NCI-H774 (cell line): ENCODE measurements at regions not wholly inside any gene's neighbourhood (a gene's known extent, or its start where the extent isn't known, plus 50 kb on each side); places are given as distances from the start of the nearest gene placed in this dataset.

Experiments
- DNase-seq: peaks from one replicate; lab custom pipeline; 2025; lab: John Stamatoyannopoulos, UW

- no peak for DNase-seq
These were observed 232.7 kb downstream of the BCL11A start for GRCh38 chr2:60320724-60321123.

DNA sequence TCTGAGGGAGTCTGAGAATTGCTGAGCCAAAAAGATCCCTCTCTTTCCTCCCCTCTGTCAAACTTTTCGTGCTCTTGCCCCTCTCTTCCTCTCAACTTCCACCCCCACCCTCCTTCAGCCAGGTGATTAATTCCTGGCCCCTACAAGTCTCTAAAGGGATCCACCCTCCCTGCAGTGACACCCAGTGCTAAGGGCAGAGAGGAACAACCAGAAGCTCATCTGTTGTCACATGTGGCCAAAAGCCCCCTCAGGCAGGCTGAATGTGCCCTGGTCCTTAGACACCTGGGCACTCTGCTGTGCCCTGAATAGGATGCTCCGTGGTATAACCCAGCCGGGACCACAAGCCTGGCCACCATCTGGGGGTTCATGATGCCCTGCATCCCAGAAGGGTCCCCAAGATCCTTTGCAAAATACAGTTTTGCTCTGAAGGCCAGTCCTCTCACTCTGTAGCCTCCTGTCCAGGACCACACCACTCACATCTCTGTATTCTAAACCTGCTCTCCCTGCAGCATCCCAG lies 234.4 kb downstream of the BCL11A start:
- DNase-seq = no peak

DNA sequence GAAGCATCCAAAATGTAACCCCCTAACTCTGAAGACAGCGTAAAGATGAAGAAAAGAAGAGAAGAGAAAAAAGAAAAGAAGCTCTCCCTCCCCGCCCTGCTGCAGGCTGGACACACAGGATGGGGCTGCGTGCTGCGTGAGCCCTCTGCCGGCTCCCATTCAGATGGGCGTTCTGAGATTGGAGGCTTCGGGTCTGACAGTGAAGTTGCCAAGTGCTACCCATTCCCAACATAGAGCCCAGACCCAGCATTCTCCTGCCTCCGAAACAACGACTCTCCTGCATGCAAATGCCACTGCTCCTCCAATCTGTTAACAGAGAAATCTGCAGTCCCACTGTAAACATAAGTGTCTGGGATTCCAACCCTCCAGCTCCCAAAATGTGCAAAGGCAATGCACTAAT lies 234.9 kb downstream of the BCL11A start:
- DNase-seq = no peak

- no peak for DNase-seq
These were observed 235.6 kb downstream of the BCL11A start for GRCh38 chr2:60317844-60318243.

GRCh38 chr2:60317034-60317386 lies 236.4 kb downstream of the BCL11A start:
- DNase-seq = no peak

DNA sequence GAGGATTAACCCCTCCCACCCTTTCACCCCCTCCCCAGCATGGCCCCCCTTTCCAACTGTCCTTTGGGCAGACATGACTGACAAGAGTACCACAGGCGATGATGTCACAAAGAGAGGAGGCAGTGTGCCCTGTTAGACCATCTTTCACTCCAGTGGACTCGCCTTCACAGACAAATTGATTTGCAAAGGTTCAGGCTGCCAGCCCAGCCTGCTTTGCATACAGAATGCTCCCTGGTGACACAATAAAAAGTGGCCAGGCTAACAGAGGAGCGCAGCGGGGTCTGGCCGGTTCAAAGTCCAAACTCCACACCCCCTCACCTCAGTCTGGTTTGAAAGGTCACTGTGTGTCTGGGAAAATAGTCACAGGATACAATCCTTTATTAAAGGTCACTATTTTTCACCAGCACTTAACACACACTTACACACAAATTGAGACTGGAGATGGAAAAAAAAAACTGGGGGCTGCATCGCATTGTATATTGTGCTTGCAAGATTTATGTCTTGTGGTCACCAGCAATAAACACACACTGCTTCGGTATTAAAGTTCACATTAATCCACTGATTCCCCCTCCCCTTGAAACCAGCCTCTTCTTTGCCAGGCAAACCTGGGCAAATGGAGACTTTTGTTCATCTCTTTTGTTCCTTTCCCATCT lies 236.9 kb downstream of the BCL11A start:
- DNase-seq = no peak

DNA sequence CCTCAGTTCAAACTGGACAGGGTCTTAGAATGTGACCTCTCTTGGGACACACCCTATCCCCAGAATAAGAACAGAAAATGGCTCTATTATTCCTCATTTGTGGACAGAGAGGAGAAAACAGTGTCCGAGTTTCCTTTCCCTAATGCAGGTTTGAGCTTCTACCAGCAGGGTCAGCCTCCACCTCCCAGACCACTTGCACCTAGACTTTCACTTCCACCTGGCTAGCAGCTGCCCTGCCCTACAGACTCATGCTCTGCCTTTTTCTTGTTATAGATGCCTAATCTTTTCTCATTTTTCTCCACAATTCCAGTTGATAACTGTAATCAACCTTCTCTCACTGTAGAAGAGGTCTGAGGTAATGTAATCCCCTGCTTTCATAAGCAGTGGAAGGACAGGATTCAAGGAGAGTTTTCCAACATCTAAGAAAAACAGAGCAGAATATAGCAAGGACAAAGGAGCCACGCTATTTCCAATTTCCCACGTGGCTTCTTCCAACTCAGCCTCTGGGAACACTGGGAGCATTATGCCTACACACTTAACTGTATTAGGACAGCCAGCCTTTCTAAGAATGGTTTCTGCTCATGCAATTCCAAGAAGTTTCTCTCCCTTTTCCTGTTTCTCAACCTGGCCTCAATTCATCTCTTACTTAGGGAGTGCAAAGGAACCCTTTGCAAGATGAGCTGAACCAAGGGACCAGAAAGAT lies 239.8 kb downstream of the BCL11A start:
- DNase-seq = no peak

GRCh38 chr2:60312618-60313017 lies 240.8 kb downstream of the BCL11A start:
- no peak for DNase-seq

DNA sequence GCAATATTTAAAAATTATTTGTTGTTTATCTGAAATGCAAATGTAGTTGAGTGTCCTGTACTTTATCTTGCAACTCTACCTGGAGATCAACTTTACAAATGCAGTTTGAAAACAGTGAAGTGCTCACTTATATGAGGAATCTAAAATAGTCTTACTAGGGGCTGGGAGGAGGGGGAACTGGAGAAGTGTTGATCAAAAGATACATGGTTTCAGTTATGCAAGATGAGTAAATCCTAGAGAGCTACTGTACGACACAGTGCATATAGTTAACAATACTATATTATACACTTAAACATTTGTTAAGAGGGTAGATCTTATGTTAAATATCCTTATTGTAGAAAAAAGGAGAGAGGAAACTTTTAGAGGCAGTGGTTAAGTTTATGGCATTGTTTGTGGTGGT lies 241.9 kb downstream of the BCL11A start:
- DNase-seq = no peak

DNA sequence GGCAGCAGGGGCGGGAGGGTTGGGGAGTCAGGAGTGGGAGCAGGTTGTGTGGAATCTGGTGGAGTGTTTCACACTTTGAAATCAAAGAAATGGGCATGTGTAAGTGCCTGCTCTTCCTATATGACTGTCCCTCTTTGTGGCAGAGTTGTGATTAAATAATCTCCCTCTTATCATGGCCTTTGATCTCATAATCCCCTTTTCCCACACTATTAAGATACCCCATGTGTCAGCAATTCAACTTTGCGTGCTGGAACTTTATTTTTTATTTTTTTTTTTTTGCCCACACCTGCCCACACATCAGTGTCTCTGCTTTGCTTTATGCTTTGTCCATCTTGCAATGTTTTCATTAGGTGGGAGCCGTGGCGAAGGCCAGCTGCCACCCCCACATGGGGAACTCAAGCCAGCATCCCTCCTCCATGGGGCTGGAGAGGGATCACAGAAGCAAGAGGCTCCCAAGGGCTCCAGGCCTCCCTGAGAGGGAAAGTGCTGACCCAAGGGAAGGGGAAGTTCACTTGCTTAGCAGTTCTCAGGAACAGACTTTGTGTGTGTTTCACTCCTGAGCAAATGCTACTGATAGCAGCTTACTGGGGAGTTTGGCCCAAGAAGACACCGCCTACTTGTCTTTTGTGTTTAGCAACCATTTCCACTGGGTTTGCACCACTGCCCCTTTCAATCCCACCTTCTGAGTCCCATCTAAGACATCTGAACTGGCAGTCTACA lies 243.4 kb downstream of the BCL11A start:
- DNase-seq = no peak

DNA sequence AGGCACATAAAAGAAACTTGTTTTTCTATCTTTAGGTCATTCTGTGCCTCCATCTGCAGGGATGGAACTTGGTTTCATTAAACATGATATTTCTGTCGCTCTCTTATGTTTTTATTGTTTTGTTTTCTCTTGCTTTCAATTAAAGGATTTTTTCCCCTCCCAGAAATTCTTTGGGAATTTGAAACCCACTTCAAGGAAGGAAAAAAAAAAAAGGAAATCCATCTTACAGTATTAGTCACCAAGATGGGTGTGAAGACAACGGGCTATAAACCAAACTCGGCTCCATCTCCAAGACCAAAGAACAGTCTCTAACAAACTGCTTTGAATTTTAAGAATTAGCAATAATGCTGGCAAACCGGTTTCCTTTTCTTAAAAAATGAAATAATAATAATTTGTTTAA lies 244.1 kb downstream of the BCL11A start:
- no peak for DNase-seq

DNA sequence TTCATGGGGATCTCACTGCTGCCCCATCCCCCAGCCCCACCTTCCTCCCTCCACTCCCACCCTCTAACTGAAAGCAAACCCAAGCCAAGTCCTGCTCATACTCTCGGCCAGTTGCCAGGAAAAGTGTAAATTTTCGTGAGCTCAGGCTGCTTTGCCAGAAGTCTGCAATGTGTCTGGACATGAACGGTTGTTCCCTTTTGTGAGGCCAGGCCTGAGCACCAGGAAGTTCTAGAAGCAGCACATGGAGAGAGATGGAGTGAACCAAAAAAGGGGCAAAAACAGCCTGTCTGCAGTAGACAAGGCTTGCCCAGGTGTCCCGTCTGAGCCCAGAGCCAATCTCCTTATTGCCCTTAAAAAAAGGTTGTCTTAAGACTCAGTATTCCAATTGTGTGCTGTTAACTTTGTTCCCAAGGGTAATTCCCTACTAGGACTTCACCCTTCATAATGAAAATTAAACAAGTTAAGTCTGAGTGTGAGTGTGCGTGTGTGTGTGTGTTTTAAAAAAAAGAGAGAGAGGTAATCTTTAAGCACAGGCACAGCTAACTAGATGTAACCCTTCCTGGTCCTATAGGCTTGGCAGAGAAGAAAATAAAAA lies 247.1 kb downstream of the BCL11A start:
- no peak for DNase-seq

GRCh38 chr2:60303680-60304079 lies 249.8 kb downstream of the BCL11A start:
- DNase-seq = no peak

GRCh38 chr2:60302377-60303126 lies 250.9 kb downstream of the BCL11A start:
- DNase-seq = no peak

DNA sequence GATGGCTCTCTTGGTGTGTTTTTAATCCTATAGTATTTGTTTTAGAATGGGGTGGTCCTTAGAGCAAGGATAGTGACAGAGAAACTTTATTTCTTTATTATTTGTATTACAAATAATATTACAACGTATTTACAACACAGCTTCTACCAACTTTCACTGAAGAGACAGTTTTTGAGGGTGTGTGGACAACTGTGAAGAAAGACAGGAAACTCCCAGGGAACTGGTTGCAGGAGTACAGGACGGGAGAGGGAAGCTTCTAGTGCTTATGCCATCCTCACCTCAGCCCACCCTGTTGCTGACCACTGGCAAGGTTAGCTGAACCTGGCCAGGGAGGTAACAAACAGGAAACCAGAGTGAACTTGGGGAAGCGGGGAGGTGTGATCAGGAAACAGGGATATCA lies 251.7 kb downstream of the BCL11A start:
- no peak for DNase-seq

- DNase-seq = no peak
These were observed 254.3 kb downstream of the BCL11A start for GRCh38 chr2:60299179-60299578.

DNA sequence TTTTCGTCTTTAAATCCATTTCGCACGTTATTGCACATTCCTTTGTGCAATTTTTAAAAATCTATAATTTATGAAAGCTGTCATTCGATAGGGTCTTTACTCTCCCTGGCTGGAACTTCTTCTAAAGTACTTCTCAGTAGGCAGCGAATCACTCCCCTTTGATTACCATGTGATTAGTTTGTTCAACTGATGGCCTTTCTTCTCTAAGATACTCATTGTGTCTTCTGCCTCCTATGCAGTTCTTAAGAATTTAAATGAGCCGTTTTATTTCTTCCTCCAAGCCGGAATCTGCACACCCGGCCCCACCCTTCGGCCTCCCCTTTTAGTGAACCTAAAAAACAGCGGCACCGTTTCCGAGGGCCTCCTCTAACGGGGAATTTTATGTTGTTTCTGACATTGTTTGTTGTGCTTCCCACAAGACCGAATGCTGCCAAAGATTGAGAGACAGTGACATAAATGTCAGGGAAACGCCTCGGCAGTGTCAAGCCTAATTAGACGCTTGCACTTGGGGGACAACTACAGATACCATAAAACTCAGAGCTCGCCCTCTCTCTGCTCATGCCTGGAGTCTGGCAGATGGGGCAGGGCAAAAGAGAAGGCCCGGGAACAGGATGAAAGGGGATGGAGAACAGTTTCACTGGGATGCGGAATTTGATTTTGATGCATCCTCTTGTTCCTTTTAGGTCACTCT lies 255.3 kb downstream of the BCL11A start:
- no peak for DNase-seq

DNA sequence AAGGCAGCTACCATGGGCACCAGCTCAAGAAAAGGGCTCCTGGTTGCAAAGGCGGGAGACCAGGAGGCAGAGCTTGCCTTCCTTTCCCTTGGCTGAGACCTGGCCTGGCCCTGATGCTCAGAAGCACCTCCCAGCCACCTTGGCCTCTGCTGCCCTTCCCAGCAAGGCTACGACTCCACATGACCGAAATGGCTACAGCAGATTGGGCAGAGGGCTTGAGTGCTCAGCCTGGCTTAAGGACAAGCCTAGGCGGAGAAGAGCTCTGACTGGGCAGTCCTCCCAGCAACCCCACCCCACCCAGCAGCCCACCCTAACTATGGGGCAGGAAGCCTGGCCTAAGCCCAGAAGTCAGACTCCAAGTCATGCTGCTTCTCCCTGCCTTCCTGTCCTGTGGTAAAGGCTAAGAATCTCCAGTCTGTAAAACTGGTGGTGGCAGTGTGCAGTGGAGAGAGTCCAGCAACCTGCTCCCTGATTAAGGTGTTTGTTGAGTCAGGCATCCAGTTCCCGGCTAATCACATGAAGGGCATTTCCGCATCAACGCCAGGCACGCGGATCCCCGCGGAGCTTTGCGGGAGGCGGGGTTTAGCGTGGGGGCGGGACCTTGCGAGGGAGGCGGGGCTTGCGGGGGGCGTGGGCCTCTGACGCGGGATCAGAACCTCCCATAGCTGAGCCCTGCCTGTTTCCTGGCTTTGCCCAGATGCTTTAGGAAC lies 256.0 kb downstream of the BCL11A start:
- DNase-seq = no peak

- DNase-seq = no peak
These were observed 257.1 kb downstream of the BCL11A start for GRCh38 chr2:60296219-60296955.

DNA sequence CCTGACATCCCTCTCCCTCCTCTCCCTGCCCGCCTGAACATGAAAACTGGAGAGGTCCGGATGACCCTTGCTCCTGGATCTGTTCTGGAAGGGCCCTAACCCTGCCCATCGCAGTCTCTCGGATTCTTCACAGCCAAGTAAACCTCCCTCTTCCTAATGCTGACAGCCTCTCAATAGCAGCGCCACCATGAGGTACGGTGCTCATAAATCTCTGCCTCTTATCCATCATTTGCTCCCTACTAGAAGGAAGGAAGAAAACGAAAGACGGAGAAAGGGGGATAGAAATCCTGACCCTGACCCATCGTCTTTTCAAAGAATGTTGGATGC lies 257.9 kb downstream of the BCL11A start:
- no peak for DNase-seq
